ENCODE measurements at regions not wholly inside any gene's neighbourhood (a gene's known extent, or its start where the extent isn't known, plus 50 kb on each side); places are given as distances from the start of the nearest gene placed in this dataset.

DNA sequence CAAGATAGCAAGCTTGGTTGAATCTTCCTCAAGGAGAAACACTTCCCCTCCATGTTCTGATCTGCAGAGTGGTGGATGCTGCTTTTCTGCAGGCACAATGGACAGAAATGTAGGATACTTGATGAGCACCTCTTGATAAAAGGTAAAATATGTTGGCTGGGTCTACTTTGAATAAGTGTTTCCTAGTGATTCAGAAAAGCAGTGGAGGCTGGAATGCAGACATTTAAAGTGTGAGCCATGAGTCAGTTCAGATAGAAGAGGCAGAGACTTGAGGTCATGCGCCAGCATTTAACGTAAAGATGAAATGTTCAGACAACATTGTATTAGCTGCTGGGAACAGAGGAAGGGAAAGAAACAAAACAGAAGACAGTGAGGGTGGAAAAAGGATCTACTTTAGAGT, 403.1 kb downstream of the ADRA2A start:
- Histone ChIP-seq H3K36me3 (ENCODE audit: control insufficient read depth in 5 of 5, insufficient read depth in 5 of 5, low read length in 5 of 5) (peaks cover 0 to 4% (median 0%) of the 10 kb centered on the region in 5 donors), H3K9me3 (ENCODE audit: control insufficient read depth in 5 of 5, low read length in 5 of 5) (no peaks in the 10 kb centered on the region), H3K4me3 (ENCODE audit: low read depth in 1 of 5, low read length in 5 of 5) (no peak overlapping the region), H3K27ac (ENCODE audit: low read depth, low read length) (no peak overlapping the region), H3K27me3 (ENCODE audit: control insufficient read depth in 5 of 5, insufficient read depth in 4 of 5, low read length in 5 of 5) (no peaks in the 10 kb centered on the region), H3K9ac (ENCODE audit: low read length in 5 of 5) (no peak overlapping the region), H3K4me1 (ENCODE audit: control insufficient read depth in 5 of 5, insufficient read depth in 5 of 5, low read length in 5 of 5) (no peaks in the 10 kb centered on the region)

- no peak overlapping the region for H3K9ac ChIP-seq (ENCODE audit: low read length in 5 of 5)
- H3K4me1 ChIP-seq (ENCODE audit: control insufficient read depth in 5 of 5, insufficient read depth in 5 of 5, low read length in 5 of 5): peaks cover 0 to 3% (median 0%) of the 10 kb centered on the region in 5 donors
- no peaks in the 10 kb centered on the region for H3K27me3 ChIP-seq (ENCODE audit: control insufficient read depth in 5 of 5, insufficient read depth in 4 of 5, low read length in 5 of 5)
- H3K36me3 ChIP-seq (ENCODE audit: control insufficient read depth in 5 of 5, insufficient read depth in 5 of 5, low read length in 5 of 5): peaks cover 0 to 4% (median 0%) of the 10 kb centered on the region in 5 donors
- no peaks in the 10 kb centered on the region for H3K9me3 ChIP-seq (ENCODE audit: control insufficient read depth in 5 of 5, low read length in 5 of 5)
- H3K27ac ChIP-seq (ENCODE audit: low read depth, low read length): no peak overlapping the region
- no peak overlapping the region for H3K4me3 ChIP-seq (ENCODE audit: low read depth in 1 of 5, low read length in 5 of 5)
Observed at GRCh38 chr10:111481261-111481826, 404.5 kb downstream of the ADRA2A start.

DNA sequence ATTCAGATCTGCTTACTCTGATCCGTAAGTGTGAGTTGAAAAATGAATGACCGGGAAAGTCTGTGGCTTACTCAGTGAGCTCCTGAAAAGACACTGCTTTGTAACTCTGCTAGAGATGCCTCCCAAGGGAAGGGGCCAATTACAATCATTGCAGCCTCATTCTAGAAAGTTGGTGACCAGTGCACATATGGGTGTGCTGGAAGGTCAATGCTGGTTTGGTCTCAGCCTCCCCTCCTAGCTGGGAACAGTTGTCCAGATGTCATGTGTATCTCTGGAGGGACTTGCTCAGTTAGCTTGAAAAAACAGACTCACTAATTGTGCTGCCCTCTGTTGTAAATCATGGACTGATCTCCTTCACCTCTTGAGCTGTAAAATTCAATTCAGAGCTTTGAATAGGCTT, 405.0 kb downstream of the ADRA2A start:
- H3K4me3 ChIP-seq (ENCODE audit: low read depth in 1 of 5, low read length in 5 of 5): no peak overlapping the region
- H3K36me3 ChIP-seq (ENCODE audit: control insufficient read depth in 5 of 5, insufficient read depth in 5 of 5, low read length in 5 of 5): peaks cover 0 to 4% (median 0%) of the 10 kb centered on the region in 5 donors
- no peaks in the 10 kb centered on the region for H3K9me3 ChIP-seq (ENCODE audit: control insufficient read depth in 5 of 5, low read length in 5 of 5)
- no peak overlapping the region for H3K9ac ChIP-seq (ENCODE audit: low read length in 5 of 5)
- H3K27ac ChIP-seq (ENCODE audit: low read depth, low read length): no peak overlapping the region
- H3K27me3 ChIP-seq (ENCODE audit: control insufficient read depth in 5 of 5, insufficient read depth in 4 of 5, low read length in 5 of 5): no peaks in the 10 kb centered on the region
- peaks cover 0 to 5% (median 0%) of the 10 kb centered on the region in 5 donors for H3K4me1 ChIP-seq (ENCODE audit: control insufficient read depth in 5 of 5, insufficient read depth in 5 of 5, low read length in 5 of 5)

GRCh38 chr10:111482621-111483216, 405.9 kb downstream of the ADRA2A start:
- no peak overlapping the region for H3K27ac ChIP-seq (ENCODE audit: low read depth, low read length)
- H3K36me3 ChIP-seq (ENCODE audit: control insufficient read depth in 5 of 5, insufficient read depth in 5 of 5, low read length in 5 of 5): peaks cover 0 to 4% (median 0%) of the 10 kb centered on the region in 5 donors
- no peak overlapping the region for H3K9ac ChIP-seq (ENCODE audit: low read length in 5 of 5)
- H3K4me3 ChIP-seq (ENCODE audit: low read depth in 1 of 5, low read length in 5 of 5): no peak overlapping the region
- H3K9me3 ChIP-seq (ENCODE audit: control insufficient read depth in 5 of 5, low read length in 5 of 5): no peaks in the 10 kb centered on the region
- H3K27me3 ChIP-seq (ENCODE audit: control insufficient read depth in 5 of 5, insufficient read depth in 4 of 5, low read length in 5 of 5): no peaks in the 10 kb centered on the region
- H3K4me1 ChIP-seq (ENCODE audit: control insufficient read depth in 5 of 5, insufficient read depth in 5 of 5, low read length in 5 of 5): peaks cover 0 to 5% (median 0%) of the 10 kb centered on the region in 5 donors

DNA sequence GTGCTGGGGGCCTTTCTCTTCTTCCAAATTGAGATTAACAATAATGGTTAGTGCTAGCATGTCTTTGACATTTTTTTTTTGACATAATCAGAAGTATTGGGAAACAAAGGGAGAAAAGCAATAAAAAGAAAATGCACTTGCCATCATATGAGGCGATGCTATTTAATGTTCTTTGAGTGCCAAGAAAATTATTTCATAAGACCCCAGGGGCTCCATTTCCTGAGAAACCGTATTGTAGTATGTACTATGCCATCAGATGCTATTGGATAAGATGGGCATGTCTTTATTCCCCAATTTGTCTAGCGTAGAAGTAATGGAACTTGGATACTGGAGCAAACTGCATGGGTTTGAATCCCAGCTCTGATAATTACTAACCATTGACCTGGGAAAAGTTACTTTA, 408.9 kb downstream of the ADRA2A start:
- no peaks in the 10 kb centered on the region for H3K27me3 ChIP-seq (ENCODE audit: control insufficient read depth in 5 of 5, insufficient read depth in 4 of 5, low read length in 5 of 5)
- peaks cover 0 to 5% (median 0%) of the 10 kb centered on the region in 5 donors for H3K4me1 ChIP-seq (ENCODE audit: control insufficient read depth in 5 of 5, insufficient read depth in 5 of 5, low read length in 5 of 5)
- peaks cover 0 to 20% (median 14%) of the 10 kb centered on the region in 5 donors for H3K9me3 ChIP-seq (ENCODE audit: control insufficient read depth in 5 of 5, low read length in 5 of 5)
- H3K4me3 ChIP-seq (ENCODE audit: low read depth in 1 of 5, low read length in 5 of 5): no peak overlapping the region
- H3K27ac ChIP-seq (ENCODE audit: low read depth, low read length): no peak overlapping the region
- H3K9ac ChIP-seq (ENCODE audit: low read length in 5 of 5): no peak overlapping the region
- peaks cover 0 to 4% (median 0%) of the 10 kb centered on the region in 5 donors for H3K36me3 ChIP-seq (ENCODE audit: control insufficient read depth in 5 of 5, insufficient read depth in 5 of 5, low read length in 5 of 5)

GRCh38 chr10:111486346-111486745, 409.5 kb downstream of the ADRA2A start:
- H3K36me3 ChIP-seq (ENCODE audit: control insufficient read depth in 5 of 5, insufficient read depth in 5 of 5, low read length in 5 of 5): peaks cover 0 to 4% (median 0%) of the 10 kb centered on the region in 5 donors
- no peaks in the 10 kb centered on the region for H3K27me3 ChIP-seq (ENCODE audit: control insufficient read depth in 5 of 5, insufficient read depth in 4 of 5, low read length in 5 of 5)
- H3K27ac ChIP-seq (ENCODE audit: low read depth, low read length): no peak overlapping the region
- peaks cover 1 to 24% (median 20%) of the 10 kb centered on the region in 5 donors for H3K9me3 ChIP-seq (ENCODE audit: control insufficient read depth in 5 of 5, low read length in 5 of 5)
- H3K4me1 ChIP-seq (ENCODE audit: control insufficient read depth in 5 of 5, insufficient read depth in 5 of 5, low read length in 5 of 5): peaks cover 0 to 5% (median 0%) of the 10 kb centered on the region in 5 donors
- H3K9ac ChIP-seq (ENCODE audit: low read length in 5 of 5): no peak overlapping the region
- H3K4me3 ChIP-seq (ENCODE audit: low read depth in 1 of 5, low read length in 5 of 5): no peak overlapping the region

GRCh38 chr10:111488668-111489067, 411.8 kb downstream of the ADRA2A start:
- Histone ChIP-seq H3K9me3 (ENCODE audit: control insufficient read depth in 5 of 5, low read length in 5 of 5) (peaks cover 4 to 38% (median 29%) of the 10 kb centered on the region in 5 donors), H3K36me3 (ENCODE audit: control insufficient read depth in 5 of 5, insufficient read depth in 5 of 5, low read length in 5 of 5) (no peaks in the 10 kb centered on the region), H3K27ac (ENCODE audit: low read depth, low read length) (no peak overlapping the region), H3K9ac (ENCODE audit: low read length in 5 of 5) (no peak overlapping the region), H3K4me3 (ENCODE audit: low read depth in 1 of 5, low read length in 5 of 5) (peak overlapping the region in 1 of 5 donors; percentile 9), H3K4me1 (ENCODE audit: control insufficient read depth in 5 of 5, insufficient read depth in 5 of 5, low read length in 5 of 5) (peaks cover 0 to 5% (median 0%) of the 10 kb centered on the region in 5 donors), H3K27me3 (ENCODE audit: control insufficient read depth in 5 of 5, insufficient read depth in 4 of 5, low read length in 5 of 5) (no peaks in the 10 kb centered on the region)

DNA sequence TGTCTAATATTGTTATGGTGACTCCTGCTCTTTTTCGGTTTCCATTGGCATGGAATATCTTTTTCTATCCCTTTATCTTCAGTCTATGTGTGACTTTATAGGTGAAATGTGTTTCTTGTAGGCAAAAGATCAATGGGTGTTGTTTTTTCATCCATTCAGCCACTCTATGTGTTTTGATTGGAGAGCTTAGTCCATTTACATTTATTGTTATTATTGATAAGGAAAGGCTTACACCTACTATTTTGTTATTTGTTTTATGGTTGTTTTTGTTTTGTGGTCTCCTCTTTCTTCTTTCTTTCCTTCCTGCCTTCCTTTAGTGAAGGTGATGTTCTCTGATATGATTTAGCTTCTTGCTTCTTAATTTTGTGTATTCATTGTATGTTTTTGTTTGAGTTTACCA, 414.3 kb downstream of the ADRA2A start:
- H3K9ac ChIP-seq (ENCODE audit: low read length in 5 of 5): no peak overlapping the region
- no peaks in the 10 kb centered on the region for H3K36me3 ChIP-seq (ENCODE audit: control insufficient read depth in 5 of 5, insufficient read depth in 5 of 5, low read length in 5 of 5)
- H3K27me3 ChIP-seq (ENCODE audit: control insufficient read depth in 5 of 5, insufficient read depth in 4 of 5, low read length in 5 of 5): no peaks in the 10 kb centered on the region
- H3K9me3 ChIP-seq (ENCODE audit: control insufficient read depth in 5 of 5, low read length in 5 of 5): peaks cover 4 to 38% (median 29%) of the 10 kb centered on the region in 5 donors
- no peak overlapping the region for H3K4me3 ChIP-seq (ENCODE audit: low read depth in 1 of 5, low read length in 5 of 5)
- peaks cover 0 to 5% (median 0%) of the 10 kb centered on the region in 5 donors for H3K4me1 ChIP-seq (ENCODE audit: control insufficient read depth in 5 of 5, insufficient read depth in 5 of 5, low read length in 5 of 5)
- H3K27ac ChIP-seq (ENCODE audit: low read depth, low read length): no peak overlapping the region

DNA sequence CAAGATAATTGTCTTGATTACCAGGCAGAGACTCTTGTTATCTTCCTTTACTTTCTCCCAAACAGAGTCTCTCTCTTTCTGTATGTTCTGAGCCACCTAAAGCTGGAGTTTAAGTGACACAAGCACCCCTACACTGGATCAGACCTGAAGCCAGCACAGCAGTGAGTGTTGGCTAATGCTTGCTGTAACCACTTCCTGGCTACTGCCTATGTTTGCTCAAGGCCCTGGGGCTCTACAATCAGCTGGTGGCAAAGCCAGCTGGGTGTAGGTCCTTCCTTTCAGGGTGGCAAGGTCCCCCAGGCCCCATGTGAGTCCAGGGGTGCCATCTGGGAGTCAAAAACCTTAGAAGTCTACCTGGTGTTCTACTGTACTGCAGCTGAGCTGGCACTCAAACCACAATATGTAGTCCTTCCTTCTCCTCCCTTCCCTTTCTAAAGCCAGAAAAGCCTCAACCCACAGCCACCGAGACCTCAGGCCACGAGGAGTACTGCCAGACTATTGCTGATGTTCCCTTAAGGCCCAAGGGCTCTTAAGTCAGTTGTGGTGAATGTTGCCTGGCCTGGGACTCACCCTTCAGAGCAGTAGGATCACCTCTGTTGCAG, 416.3 kb downstream of the ADRA2A start:
- Histone ChIP-seq H3K9ac (ENCODE audit: low read length in 5 of 5) (no peak overlapping the region), H3K36me3 (ENCODE audit: control insufficient read depth in 5 of 5, insufficient read depth in 5 of 5, low read length in 5 of 5) (no peaks in the 10 kb centered on the region), H3K4me1 (ENCODE audit: control insufficient read depth in 5 of 5, insufficient read depth in 5 of 5, low read length in 5 of 5) (no peaks in the 10 kb centered on the region), H3K27me3 (ENCODE audit: control insufficient read depth in 5 of 5, insufficient read depth in 4 of 5, low read length in 5 of 5) (no peaks in the 10 kb centered on the region), H3K4me3 (ENCODE audit: low read depth in 1 of 5, low read length in 5 of 5) (no peak overlapping the region), H3K27ac (ENCODE audit: low read depth, low read length) (no peak overlapping the region), H3K9me3 (ENCODE audit: control insufficient read depth in 5 of 5, low read length in 5 of 5) (peaks cover 4 to 38% (median 29%) of the 10 kb centered on the region in 5 donors)

- Histone ChIP-seq H3K9ac (ENCODE audit: low read length in 5 of 5) (no peak overlapping the region), H3K4me1 (ENCODE audit: control insufficient read depth in 5 of 5, insufficient read depth in 5 of 5, low read length in 5 of 5) (no peaks in the 10 kb centered on the region), H3K27me3 (ENCODE audit: control insufficient read depth in 5 of 5, insufficient read depth in 4 of 5, low read length in 5 of 5) (no peaks in the 10 kb centered on the region), H3K9me3 (ENCODE audit: control insufficient read depth in 5 of 5, low read length in 5 of 5) (peaks cover 0 to 7% (median 0%) of the 10 kb centered on the region in 5 donors), H3K36me3 (ENCODE audit: control insufficient read depth in 5 of 5, insufficient read depth in 5 of 5, low read length in 5 of 5) (no peaks in the 10 kb centered on the region), H3K4me3 (ENCODE audit: low read depth in 1 of 5, low read length in 5 of 5) (no peak overlapping the region), H3K27ac (ENCODE audit: low read depth, low read length) (no peak overlapping the region)
Observed at GRCh38 chr10:111498560-111498959, 421.7 kb downstream of the ADRA2A start.

Measured in subcutaneous abdominal adipose tissue (tissue), 5 donors.